NOMO-1 treated with DMSO at 0.1 percent for 48 hours (cell line): ENCODE measurements at regions not wholly inside any gene's neighbourhood (a gene's known extent, or its start where the extent isn't known, plus 50 kb on each side); places are given as distances from the start of the nearest gene placed in this dataset.
A peak's percentile ranks its signal among the peaks of the same experiment; 100 is the strongest.
"Not testable (repeated sequence)": the region's sequence is repeated elsewhere in the genome, so short reads cannot be mapped to it uniquely, and the experiment has no call there.

Source experiments
- DNase-seq: peaks from one replicate; lab custom pipeline; 2025; ENCODE audit not compliant: unreplicated experiment; lab: John Stamatoyannopoulos, UW

- no peak for DNase-seq
Observed at GRCh38 chr5:15384581-15384980, 115.4 kb upstream of the FBXL7 start.

GRCh38 chr5:15384176-15384575 is 115.8 kb upstream of the FBXL7 start:
- no peak for DNase-seq

DNA sequence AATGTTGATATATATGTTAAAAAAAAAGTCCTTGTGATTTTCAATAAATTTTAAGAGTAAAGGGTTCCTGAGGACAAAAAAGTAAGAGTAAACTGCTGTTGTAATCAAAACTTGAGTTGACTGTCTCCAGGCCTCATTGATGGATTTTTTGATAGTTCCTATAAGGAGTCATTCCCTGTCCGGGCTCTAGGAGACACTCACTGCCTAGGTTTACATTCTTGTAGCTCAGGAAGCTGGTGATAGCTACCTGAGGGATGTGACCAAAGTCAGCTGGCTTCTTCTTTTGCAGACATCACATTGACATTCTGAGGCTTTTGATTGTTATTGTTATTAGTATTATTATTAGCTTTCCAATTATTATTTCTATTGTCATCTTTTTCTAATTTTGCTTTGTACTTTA is 116.5 kb upstream of the FBXL7 start:
- DNase-seq = no peak

- no peak for DNase-seq
Observed at GRCh38 chr5:15383021-15383420, 117.0 kb upstream of the FBXL7 start.

- DNase-seq = no peak
Observed at GRCh38 chr5:15377573-15378340, 122.2 kb upstream of the FBXL7 start.

GRCh38 chr5:15376803-15377202 is 123.2 kb upstream of the FBXL7 start:
- DNase-seq = no peak

DNA sequence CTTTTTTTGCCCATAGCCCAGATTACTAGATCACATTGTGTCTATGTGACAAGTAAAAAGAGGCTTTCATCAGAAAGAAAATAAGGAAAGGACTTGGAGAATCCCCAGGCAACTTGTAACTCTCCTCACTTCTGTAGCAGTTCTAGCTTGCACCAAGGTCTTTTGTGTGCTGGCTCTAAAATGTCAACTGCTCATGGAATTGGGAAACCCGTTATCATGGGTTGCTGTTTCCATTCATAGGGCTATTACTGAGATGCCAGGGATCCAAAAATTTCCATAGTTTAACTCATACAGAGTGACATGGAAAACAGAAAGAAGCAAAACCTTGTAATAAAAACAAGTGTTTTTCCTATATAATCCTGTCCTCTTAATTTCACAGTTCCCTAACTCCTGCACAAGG is 123.9 kb upstream of the FBXL7 start:
- DNase-seq = no peak

DNA sequence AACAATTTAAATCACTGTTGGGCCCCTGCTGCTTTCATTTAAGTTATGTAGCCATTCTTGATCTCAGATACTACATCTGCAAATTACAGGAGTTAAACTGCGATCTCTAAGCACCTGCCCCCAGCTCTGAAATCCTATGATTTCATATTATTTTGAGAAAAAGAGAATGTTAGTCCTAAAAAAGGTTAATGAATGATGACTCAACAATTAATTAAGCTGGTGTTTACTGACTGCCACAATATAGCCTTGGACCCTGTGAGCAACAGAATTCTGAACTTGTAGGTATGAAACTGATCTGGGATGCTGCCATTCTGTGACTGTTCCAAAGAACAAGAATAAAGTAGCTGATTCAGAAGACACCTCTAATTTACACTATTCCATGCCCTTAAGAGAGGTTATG is 124.4 kb upstream of the FBXL7 start:
- no peak for DNase-seq

GRCh38 chr5:15374886-15375285 is 125.1 kb upstream of the FBXL7 start:
- no peak for DNase-seq

- DNase-seq = no peak
Observed at GRCh38 chr5:15373151-15373550, 126.8 kb upstream of the FBXL7 start.

- no peak for DNase-seq
Observed at GRCh38 chr5:15371184-15371583, 128.8 kb upstream of the FBXL7 start.

GRCh38 chr5:15368835-15369234 is 131.1 kb upstream of the FBXL7 start:
- no peak for DNase-seq

DNA sequence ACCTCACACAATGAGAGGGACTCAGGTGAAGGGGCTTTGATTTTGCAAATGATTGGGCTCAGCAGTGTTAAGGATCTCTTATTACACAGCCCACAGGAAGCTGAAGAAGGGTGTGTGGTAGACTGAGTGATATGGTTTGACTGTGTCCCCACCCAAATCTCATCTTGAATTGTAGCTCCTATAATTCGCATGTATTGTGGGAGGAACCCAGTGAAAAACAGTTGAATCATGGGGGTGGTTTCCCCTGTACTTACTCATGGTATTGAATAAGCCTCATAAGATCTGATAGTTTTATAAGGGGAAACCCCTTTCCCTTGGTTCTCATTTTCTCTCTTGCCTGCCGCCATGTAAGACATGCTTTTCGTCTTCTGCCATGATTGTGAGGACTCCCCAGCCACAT is 132.5 kb upstream of the FBXL7 start:
- no peak for DNase-seq

- DNase-seq = no peak
Observed at GRCh38 chr5:15366676-15367391, 133.1 kb upstream of the FBXL7 start.

GRCh38 chr5:15365070-15365469 is 134.9 kb upstream of the FBXL7 start:
- DNase-seq = no peak

DNA sequence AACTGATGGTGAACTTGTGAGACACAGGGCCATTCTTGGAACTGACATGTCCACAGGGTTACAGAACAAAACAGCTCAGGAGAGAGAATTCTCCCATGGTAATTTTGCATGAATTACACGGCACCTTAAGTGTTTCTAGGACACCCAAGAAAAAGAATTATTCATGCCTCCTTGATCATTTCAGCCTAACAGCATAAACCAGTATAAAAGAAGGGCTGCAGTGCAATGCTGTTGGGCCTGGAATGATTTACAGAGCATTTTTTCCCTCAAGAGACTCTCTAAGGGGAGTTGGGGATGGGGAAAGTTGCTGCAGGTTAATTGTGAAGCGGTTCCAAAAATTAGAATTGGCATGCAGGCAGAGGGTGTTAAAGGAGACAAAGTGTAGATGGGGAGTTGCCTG is 136.4 kb upstream of the FBXL7 start:
- DNase-seq = no peak

- DNase-seq = not testable (repeated sequence)
Observed at GRCh38 chr5:15357092-15357453, 142.9 kb upstream of the FBXL7 start.

DNA sequence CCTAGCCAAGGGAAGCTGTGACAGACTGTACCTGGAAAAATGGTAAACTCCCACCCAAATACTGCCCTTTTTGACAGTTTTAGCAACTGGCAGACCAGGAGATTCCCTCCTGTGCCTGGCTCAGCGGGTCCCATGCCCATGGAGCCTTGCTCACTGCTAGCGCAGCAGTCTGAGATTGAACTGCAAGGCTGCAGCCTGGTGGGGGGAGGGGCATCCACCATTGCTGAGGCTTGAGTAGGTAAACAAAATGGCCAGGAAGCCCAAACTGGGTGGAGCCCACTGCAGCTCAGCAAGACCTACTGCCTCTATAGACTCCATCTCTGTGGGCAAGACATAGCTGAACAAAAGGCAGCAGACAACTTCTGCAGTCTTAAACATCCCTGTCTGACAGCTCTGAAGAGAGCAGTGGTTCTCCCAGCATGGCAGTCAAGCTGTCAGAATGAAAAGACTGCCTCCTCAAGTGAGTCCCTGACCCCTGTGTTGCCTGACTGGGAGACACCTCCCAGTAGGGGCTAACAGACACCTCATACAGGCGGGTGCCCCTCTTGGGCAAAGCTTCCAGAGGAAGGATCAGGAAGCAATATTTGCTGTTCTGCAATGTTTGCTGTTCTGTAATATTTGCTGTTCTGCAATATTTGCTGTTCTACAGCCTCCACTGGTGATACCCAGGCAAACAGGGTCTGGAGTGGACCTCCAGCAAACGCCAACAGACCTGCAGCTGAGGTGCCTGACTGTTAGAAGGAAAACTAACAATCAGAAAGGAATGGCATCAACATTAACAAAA is 143.5 kb upstream of the FBXL7 start:
- DNase-seq = not testable (repeated sequence)

DNA sequence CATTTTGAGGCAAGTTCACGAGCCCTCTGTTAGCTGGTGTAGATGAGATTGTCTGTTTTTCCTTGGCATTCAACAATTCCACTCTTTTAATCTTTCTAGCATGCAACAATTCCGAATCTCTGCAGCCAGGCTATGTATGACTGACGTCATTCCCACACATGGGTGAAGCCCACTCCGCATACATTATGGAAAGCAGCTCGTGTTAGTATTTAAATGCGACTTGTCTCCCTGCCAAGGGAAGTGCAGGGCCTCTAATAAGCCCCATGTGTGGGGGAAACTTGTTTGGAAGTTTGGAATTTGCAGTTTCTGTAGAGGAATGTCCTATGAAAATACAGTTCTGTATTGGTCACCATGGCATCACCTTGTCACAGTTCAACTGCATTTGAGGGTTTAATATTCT is 146.0 kb upstream of the FBXL7 start:
- DNase-seq = no peak

GRCh38 chr5:15353086-15353645 is 146.8 kb upstream of the FBXL7 start:
- peak; percentile 66 for DNase-seq

DNA sequence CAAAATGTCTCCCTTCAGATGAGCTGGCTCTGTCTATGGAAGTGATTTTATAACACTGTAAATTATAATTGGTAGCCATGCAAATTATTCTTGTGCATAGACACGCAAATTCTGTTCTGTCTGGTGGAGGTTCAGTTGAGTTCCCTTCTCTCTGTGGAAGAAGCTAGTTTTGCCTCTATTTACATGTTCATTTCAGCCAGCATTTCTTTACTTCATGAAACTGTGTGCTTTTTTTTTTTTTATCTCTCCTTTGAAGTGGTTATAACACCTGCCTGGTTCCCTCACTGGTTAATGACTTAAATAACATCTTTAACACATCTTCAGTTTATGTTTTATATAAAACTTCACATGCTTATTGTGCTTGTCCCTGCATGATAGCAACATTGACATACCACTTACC is 149.4 kb upstream of the FBXL7 start:
- no peak for DNase-seq

- no peak for DNase-seq
Observed at GRCh38 chr5:15346738-15347137, 153.2 kb upstream of the FBXL7 start.
